IMR-90 (cell line): ENCODE measurements at regions not wholly inside any gene's neighbourhood (a gene's known extent, or its start where the extent isn't known, plus 50 kb on each side); places are given as distances from the start of the nearest gene placed in this dataset.

ENCODE experiments used
- CTCF ChIP-seq: conservative IDR thresholded peaks from 2 replicates; pipeline ENCODE4 v1.5.1; 2012; ENCODE audit warnings: mild to moderate bottlenecking, low read depth, low read length, improper control_type of control experiment
- POLR2A ChIP-seq: IDR thresholded peaks from 2 replicates; pipeline ENCODE4 v1.6.1; 2012; ENCODE audit warnings: mild to moderate bottlenecking, low read depth, low read length
- RFX5 ChIP-seq: IDR thresholded peaks from 2 replicates; pipeline ENCODE4 v1.8.0; 2012; ENCODE audit warnings: low read depth, mild to moderate bottlenecking, low read length, moderate library complexity

- TF ChIP-seq POLR2A (no peak), CTCF (no peak), RFX5 (no peak)
Measured at GRCh38 chr16:80910434-80910833, 96.3 kb downstream of the CMC2 start.
